IMR-90 (cell line): ENCODE measurements at regions not wholly inside any gene's neighbourhood (a gene's known extent, or its start where the extent isn't known, plus 50 kb on each side); places are given as distances from the start of the nearest gene placed in this dataset.
"Not testable (repeated sequence)": the region's sequence is repeated elsewhere in the genome, so short reads cannot be mapped to it uniquely, and the experiment has no call there.

ENCODE experiments used
- ATAC-seq: fragments of 200-7000 bp; cut with Tn5 transposase; 2 replicates; pipeline ENCODE4 v1.9.1; 2020; ENCODE audit warnings: low read depth, mild to moderate bottlenecking, moderate library complexity
- BruUV-seq: library from RNA; stranded (reverse); fragments of 400-500 nt; replicated peaks from 2 replicates; lab custom pipeline; 2021; lab: Mats Ljungman, UMichigan
- CTCF ChIA-PET: fragments of 300-600 bp; formaldehyde crosslinking; extraction: SDS; loops from one replicate; lab custom pipeline; 2021; ENCODE audit warnings: antibody characterized with exemption; lab: Yijun Ruan, JAX
- POLR2A ChIA-PET: fragments of 300-600 bp; sonication (Branson Sonifier 250); formaldehyde crosslinking; loops from one replicate; lab custom pipeline; 2022; ENCODE audit warnings: antibody characterized with exemption; ENCODE audit not compliant: unreplicated experiment; lab: Charles Lee
- DNase-seq: peaks from one replicate; pipeline ENCODE4 v3.0.0; 2013
- H2AFZ ChIP-seq: replicated peaks from 2 replicates; pipeline ENCODE3; 2013; ENCODE audit warnings: low read length, mild to moderate bottlenecking; ENCODE audit not compliant: poor library complexity
- H2AK5ac ChIP-seq: 2 replicates; pipeline ENCODE4 v1.6.1; 2013; ENCODE audit warnings: low read depth, low read length, inconsistent platforms
- H2AK9ac ChIP-seq: replicated peaks from 2 replicates; pipeline ENCODE3; 2013; ENCODE audit warnings: mild to moderate bottlenecking, low read depth, low read length, moderate library complexity; ENCODE audit not compliant: poor library complexity
- H2BK120ac ChIP-seq: 2 replicates; pipeline ENCODE4 v1.6.1; 2013; ENCODE audit warnings: low read depth, low read length, inconsistent platforms
- H2BK15ac ChIP-seq: 3 replicates; pipeline ENCODE4 v1.6.1; 2013; ENCODE audit warnings: low read depth, low read length, inconsistent platforms
- H2BK20ac ChIP-seq: 2 replicates; pipeline ENCODE4 v1.6.1; 2013; ENCODE audit warnings: low read depth, mild to moderate bottlenecking, inconsistent platforms, low read length, moderate library complexity
- H2BK5ac ChIP-seq: 2 replicates; pipeline ENCODE4 v1.6.1; 2013; ENCODE audit warnings: mild to moderate bottlenecking, low read depth, low read length, inconsistent platforms; ENCODE audit not compliant: poor library complexity, severe bottlenecking
- H3K14ac ChIP-seq: replicated peaks from 2 replicates; pipeline ENCODE4 v1.6.1; 2013; ENCODE audit warnings: low read depth, low read length, inconsistent platforms
- H3K18ac ChIP-seq: 2 replicates; pipeline ENCODE4 v1.6.1; 2013; ENCODE audit warnings: low read depth, low read length, control low read depth
- H3K23ac ChIP-seq: 2 replicates; pipeline ENCODE4 v1.6.1; 2013; ENCODE audit warnings: low read depth, low read length, inconsistent platforms
- H3K27ac ChIP-seq: 2 replicates; pipeline ENCODE4 v1.5.1; 2013; ENCODE audit warnings: mild to moderate bottlenecking, control low read depth, low read length; ENCODE audit not compliant: insufficient read depth
- H3K27me3 ChIP-seq: 2 replicates; pipeline ENCODE4 v1.6.1; 2013; ENCODE audit warnings: low read length; ENCODE audit not compliant: control insufficient read depth, insufficient read depth
- H3K36me3 ChIP-seq: 2 replicates; pipeline ENCODE4 v1.6.1; 2013; ENCODE audit warnings: low read length, mixed read lengths; ENCODE audit not compliant: control insufficient read depth, insufficient read depth
- H3K4ac ChIP-seq: 2 replicates; pipeline ENCODE4 v1.6.1; 2013; ENCODE audit warnings: low read depth, low read length, inconsistent platforms
- H3K4me1 ChIP-seq: 2 replicates; pipeline ENCODE4 v1.6.1; 2013; ENCODE audit warnings: low read length, mixed read lengths; ENCODE audit not compliant: control insufficient read depth, insufficient read depth
- H3K4me2 ChIP-seq: 2 replicates; pipeline ENCODE4 v1.6.1; 2013; ENCODE audit warnings: low read depth, mild to moderate bottlenecking, control low read depth, low read length, moderate library complexity
- H3K4me3 ChIP-seq: 2 replicates; pipeline ENCODE4 v1.5.1; 2013; ENCODE audit warnings: low read depth, mild to moderate bottlenecking, control low read depth, low read length, moderate library complexity; ENCODE audit not compliant: insufficient read depth
- H3K56ac ChIP-seq: 2 replicates; pipeline ENCODE4 v1.6.1; 2013; ENCODE audit warnings: low read length, inconsistent platforms; ENCODE audit not compliant: insufficient read depth; ENCODE audit errors: extremely low read depth
- H3K79me1 ChIP-seq, 2 experiments: 2 replicates each; pipeline ENCODE4 v1.6.1; 2013; ENCODE audit warnings: low read length in 2 of 2, inconsistent platforms in 1 of 2, low read depth in 1 of 2
- H3K9ac ChIP-seq: 2 replicates; pipeline ENCODE4 v1.6.1; 2013; ENCODE audit warnings: low read depth, low read length, control low read depth
- H3K9me1 ChIP-seq: 2 replicates; pipeline ENCODE4 v1.6.1; 2013; ENCODE audit warnings: low read length, inconsistent platforms; ENCODE audit not compliant: insufficient read depth
- H3K9me3 ChIP-seq: 2 replicates; pipeline ENCODE4 v1.6.1; 2013; ENCODE audit warnings: low read length; ENCODE audit not compliant: control insufficient read depth, insufficient read depth
- H4K20me1 ChIP-seq: 2 replicates; pipeline ENCODE4 v1.6.1; 2013; ENCODE audit warnings: low read length, inconsistent platforms; ENCODE audit not compliant: insufficient read depth
- H4K5ac ChIP-seq: 2 replicates; pipeline ENCODE4 v1.6.1; 2013; ENCODE audit warnings: mild to moderate bottlenecking, low read depth, low read length, control low read depth
- H4K8ac ChIP-seq, 2 experiments: 2 replicates each; pipeline ENCODE4 v1.6.1; 2013; ENCODE audit warnings: low read depth in 2 of 2, low read length in 2 of 2, control low read depth in 1 of 2, inconsistent platforms in 1 of 2
- H4K91ac ChIP-seq: 2 replicates; pipeline ENCODE4 v1.6.1; 2013; ENCODE audit warnings: low read depth, low read length, inconsistent platforms; ENCODE audit not compliant: insufficient read depth
- WGBS, 2 experiments: methylation state at CpG; one replicate each; pipeline versions ENCODE4 v1.1.5 to v1.1.7; 2013; ENCODE audit warnings: missing lambda C conversion rate in 2 of 2; ENCODE audit not compliant: insufficient read length in 1 of 2; ENCODE audit errors: extremely low coverage in 2 of 2; 5-methylcytosine and 5-hydroxymethylcytosine counted together
- dilution Hi-C: fragments of 300-500 bp; cut with HindIII; formaldehyde crosslinking; loops from one replicate; pipeline ENCODE4 v1.14.3; 2018; ENCODE audit warnings: low sequenced_read_pairs; ENCODE audit not compliant: unreplicated experiment
- in situ Hi-C: fragments of 300-500 bp; cut with MboI; formaldehyde crosslinking; loops from 3 replicates; pipeline ENCODE4 v1.14.3; 2019; ENCODE audit warnings: low sequenced_read_pairs, inconsistent platforms, mixed read lengths
- intact Hi-C: fragments of 100-400 bp; cut with micrococcal nuclease; formaldehyde crosslinking; loops from 2 replicates; pipeline ENCODE4 v1.10.0; 2022

- in situ Hi-C loops, H3K4ac ChIP-seq, H3K23ac ChIP-seq, H4K91ac ChIP-seq, intact Hi-C loops, H2AFZ ChIP-seq, H2AK9ac ChIP-seq, H3K4me2 ChIP-seq, DNase-seq, H2BK15ac ChIP-seq, dilution Hi-C loops, H3K4me3 ChIP-seq, CTCF ChIA-PET, POLR2A ChIA-PET, H3K4me1 ChIP-seq, H2BK20ac ChIP-seq, H3K27me3 ChIP-seq, H3K27ac ChIP-seq, H2AK5ac ChIP-seq, H3K36me3 ChIP-seq, ATAC-seq, H2BK120ac ChIP-seq, H4K20me1 ChIP-seq, H3K18ac ChIP-seq, BruUV-seq, H3K9me3 ChIP-seq, H4K5ac ChIP-seq, H3K79me1 ChIP-seq, H3K56ac ChIP-seq, H2BK5ac ChIP-seq, H3K9me1 ChIP-seq, H3K14ac ChIP-seq, H3K9ac ChIP-seq, H4K8ac ChIP-seq: not testable (repeated sequence)
- no CpG with 5 or more reads among the region's 10 CpGs for WGBS, 2 experiments
Observed at GRCh38 chr9:80985595-80985994, 703.8 kb downstream of the TLE1 start.
